HK-2 (cell line): ENCODE measurements at regions not wholly inside any gene's neighbourhood (a gene's known extent, or its start where the extent isn't known, plus 50 kb on each side); places are given as distances from the start of the nearest gene placed in this dataset.

Source experiments
- DNase-seq: peaks from one replicate; pipeline ENCODE4 v3.0.0-alpha.2; 2018; ENCODE audit not compliant: unreplicated experiment

DNA sequence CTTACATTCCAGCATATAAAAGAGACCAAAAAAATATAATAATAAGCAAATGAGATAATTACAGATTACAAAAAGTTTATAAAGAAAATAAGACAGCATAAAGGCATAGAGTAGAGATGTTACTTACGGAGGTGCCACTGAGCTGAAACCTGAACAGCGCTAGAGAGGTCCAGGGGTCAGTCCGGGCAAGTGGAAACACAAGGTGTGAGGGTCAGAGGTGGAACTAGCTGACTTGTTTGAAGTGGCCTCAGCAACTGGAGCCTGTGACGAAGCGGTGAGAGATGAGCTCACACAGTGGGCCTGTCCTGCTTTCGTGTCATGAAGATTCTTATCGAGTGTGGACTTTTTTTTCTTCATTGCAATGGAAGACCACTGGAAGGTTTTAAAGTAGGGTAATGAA lies 288.3 kb upstream of the TANK start:
- no peak for DNase-seq

- no peak for DNase-seq
These were observed 284.2 kb upstream of the TANK start for GRCh38 chr2:160876029-160876428.

DNA sequence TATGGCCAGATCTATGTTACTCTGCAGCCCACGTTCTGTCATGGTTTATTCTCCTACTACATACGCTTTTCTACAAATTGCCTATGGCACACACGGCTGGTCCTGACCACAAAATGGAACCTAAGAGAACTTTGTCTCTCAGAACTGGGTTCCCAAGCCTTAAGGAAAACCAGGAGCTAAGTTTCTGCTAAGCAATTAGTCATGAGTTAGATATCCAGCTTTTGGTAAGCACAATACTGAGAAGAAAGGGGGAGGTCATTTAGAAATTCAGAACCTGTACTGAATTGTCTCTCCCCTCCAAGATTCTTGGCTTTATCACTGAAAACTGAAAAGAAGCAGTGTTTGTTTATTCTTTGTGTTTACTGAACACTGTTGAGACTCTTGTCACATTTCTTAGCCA lies 283.5 kb upstream of the TANK start:
- DNase-seq, result no peak

- DNase-seq, result no peak
These were observed 281.6 kb upstream of the TANK start for GRCh38 chr2:160878618-160879017.

DNA sequence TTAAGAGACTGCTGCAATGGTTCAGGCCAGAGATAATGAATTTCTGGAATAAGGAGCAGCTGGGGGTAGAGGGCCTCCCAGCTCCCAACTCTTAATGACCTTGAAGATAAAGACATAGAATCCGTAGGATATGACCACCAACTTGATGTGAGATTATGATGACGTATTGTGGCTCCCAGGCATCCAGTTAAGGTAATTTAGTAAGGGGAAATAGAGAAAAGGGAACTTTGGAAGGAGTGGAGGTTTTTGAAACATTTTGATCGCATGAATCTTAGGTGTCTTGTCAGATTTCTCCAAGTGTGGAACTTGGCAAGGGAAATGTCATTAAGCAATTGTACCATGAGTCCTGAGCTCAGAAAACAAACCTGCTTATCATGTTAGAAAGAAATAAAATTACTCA lies 277.3 kb upstream of the TANK start:
- DNase-seq, result no peak

GRCh38 chr2:160884056-160884455 lies 276.2 kb upstream of the TANK start:
- no peak for DNase-seq

DNA sequence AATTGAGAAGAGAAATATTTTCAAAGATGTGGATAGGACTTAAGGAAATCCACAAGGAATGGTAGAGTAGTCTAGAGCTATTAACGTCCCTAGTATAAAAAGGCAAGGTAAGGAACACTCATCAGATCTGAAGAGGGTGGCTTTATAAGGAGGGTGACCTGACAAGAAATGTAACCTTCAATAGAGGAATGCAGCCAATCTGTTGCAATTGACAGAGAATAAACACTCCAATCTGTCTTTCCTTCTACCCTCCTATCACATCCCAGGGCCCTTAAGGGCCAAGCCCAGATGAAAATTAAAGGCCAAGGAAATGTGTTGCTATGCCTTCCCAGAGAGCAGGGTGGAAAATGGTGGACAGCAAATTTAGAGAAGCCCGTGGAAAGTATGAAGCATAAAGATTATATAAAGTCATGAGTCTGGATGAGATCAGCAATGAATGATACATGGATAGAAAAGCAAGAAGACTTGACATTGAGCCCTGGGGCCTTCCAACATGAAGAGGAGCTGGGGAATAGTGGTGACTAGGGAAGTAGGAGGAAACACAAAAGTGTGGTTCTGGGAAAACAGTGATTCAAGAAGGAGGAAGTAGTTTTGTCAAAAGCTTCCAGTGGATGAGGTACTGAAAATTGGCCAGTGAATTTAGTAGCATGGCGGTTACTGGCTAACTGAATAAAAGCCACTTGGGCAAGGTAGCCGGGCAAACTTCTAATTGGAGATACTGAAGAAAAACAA lies 270.6 kb upstream of the TANK start:
- no peak for DNase-seq

- no peak for DNase-seq
These were observed 269.4 kb upstream of the TANK start for GRCh38 chr2:160890667-160891352.

DNA sequence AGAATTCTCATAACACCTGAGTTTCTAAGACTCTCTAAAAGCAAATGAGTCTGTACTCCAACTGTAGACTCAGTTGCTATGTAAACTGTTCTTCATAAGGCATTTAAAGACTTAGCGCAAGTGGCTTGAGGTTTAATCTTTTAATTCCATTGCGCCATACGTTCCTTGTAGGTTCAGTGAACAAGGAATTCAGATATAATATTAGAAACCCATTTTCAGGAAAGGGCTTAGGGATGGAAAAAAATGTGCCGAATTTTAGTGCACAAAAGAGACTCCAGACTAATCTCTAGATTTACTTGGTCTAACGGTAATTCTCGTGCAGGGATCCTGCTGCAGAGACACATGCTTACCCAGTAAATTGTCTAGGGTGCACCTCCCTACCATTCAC lies 268.9 kb upstream of the TANK start:
- DNase-seq, result no peak

- DNase-seq, result no peak
These were observed 268.0 kb upstream of the TANK start for GRCh38 chr2:160892204-160892603.

GRCh38 chr2:160893581-160893980 lies 266.6 kb upstream of the TANK start:
- DNase-seq, result no peak

GRCh38 chr2:160898581-160899307 lies 261.5 kb upstream of the TANK start:
- DNase-seq, result no peak

DNA sequence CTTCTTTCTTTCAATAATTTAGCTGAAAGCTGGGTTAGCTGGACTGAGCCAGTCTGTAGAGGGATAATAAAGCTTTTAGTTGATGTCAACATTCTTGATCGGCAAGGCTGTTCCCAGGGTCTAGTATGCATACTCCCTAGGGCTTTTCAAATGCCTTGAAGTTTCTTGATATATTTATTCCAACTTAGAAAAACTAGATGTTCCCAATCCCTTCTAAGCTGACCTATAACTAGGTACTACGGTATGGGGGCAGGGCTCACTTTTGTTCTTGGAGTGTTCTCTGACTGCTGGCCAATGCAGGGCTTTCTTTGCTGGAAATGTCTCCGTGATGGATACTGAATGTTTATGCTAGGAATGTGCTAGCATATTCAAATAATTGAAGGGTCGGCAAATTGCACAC lies 258.6 kb upstream of the TANK start:
- no peak for DNase-seq

- no peak for DNase-seq
These were observed 254.4 kb upstream of the TANK start for GRCh38 chr2:160905862-160906261.

- peak; percentile 11 for DNase-seq
These were observed 253.3 kb upstream of the TANK start for GRCh38 chr2:160906878-160907277.

DNA sequence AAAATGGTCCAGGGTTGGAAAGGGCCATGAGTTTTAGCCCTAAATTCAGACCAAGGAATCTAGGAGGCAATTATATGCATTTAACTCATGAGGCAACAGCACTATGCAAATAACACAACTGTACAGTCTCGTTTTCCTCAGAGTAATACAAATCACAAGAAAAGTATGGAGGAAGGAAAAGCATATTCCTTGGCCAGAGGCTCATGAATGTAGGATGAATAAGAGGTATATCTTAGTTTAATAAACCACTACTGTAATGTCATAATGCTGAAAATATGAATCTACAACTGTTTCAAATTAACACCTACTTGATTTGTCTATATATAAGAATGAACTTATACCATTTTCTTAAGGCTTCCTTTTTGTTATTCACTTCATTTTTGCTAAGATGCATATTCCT lies 252.5 kb upstream of the TANK start:
- DNase-seq, result no peak

GRCh38 chr2:160908157-160908556 lies 252.1 kb upstream of the TANK start:
- no peak for DNase-seq

DNA sequence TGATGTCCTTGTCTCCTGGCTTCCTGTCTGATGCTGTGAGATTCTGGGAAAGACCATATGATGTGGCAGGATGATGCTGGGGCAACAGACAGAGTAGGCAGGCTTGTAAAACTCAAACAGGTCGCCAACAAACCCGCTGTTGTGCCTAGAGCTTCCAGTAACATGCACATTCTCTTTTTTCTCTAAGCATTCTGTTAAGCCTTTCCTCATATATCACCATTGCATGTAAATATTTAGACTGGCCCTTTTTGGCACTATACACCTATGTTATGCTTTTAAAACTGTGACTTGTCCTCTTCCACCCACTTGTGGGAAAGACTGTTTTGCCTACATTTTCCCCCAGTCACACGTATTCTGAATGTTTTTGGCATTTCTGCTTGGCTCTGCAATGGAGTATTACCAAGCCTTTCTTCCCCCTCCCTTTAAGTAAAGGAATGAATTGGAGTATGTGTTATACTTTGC lies 250.4 kb upstream of the TANK start:
- no peak for DNase-seq

DNA sequence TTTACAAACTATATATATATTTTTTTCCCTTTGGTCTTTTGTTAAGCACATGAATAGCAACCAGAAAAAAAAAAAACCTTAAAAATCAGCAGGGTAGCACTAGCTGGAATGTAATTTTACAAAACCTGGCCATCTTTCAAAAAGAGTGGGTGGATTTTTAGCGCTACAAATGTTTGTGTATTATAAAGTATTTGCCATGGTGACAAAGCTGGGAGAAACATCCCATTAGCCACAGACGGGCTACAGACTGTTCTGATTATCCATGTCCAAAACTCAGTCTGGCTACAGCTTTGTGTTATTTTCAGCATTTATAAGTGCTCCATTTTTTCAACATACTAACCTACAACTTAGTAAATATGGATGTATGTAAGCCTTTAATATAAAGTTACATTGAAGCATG lies 249.5 kb upstream of the TANK start:
- DNase-seq, result no peak

- no peak for DNase-seq
These were observed 249.0 kb upstream of the TANK start for GRCh38 chr2:160911258-160911657.

- DNase-seq, result no peak
These were observed 248.0 kb upstream of the TANK start for GRCh38 chr2:160912276-160912675.

DNA sequence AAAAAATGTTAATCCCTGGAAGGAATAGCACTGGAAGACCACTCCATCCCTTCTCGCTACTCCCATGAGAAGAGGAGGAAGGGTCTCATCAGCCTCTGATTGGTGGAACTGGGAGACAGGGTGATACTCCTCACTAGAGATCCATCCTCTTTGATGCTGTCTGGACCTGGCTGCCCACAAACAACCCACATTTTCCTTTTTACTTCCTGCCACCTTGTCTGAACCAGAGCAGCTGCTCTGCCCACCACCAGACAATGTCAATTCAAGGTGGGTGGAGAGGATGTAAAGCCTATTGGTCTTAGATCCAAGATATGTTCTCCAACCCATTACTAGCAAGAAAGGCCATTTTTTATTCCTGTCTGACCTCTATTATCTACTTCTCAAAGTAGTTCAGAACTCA lies 246.9 kb upstream of the TANK start:
- DNase-seq, result no peak

GRCh38 chr2:160914217-160914616 lies 246.0 kb upstream of the TANK start:
- no peak for DNase-seq
